H1 (cell line): ENCODE measurements at regions not wholly inside any gene's neighbourhood (a gene's known extent, or its start where the extent isn't known, plus 50 kb on each side); places are given as distances from the start of the nearest gene placed in this dataset.

Experiments
- CTCF ChIA-PET: fragments of 300-600 bp; sonication (Branson Sonifier 250); formaldehyde crosslinking; loops from one replicate; lab custom pipeline; 2021; ENCODE audit not compliant: partially characterized antibody; lab: Charles Lee
- POLR2A ChIA-PET: fragments of 300-600 bp; sonication (Branson Sonifier 250); formaldehyde crosslinking; loops from one replicate; lab custom pipeline; 2021; ENCODE audit warnings: inconsistent platforms; ENCODE audit not compliant: partially characterized antibody; lab: Charles Lee
- DNase-seq, 2 experiments: peaks; one replicate each; pipeline versions ENCODE4 v3.0.0 to v3.0.0-alpha.2; 2010 to 2022; ENCODE audit warnings: low spot score in 2 of 2, low read depth in 1 of 2, mixed read lengths in 1 of 2
- FAIRE-seq: peaks from 2 replicates; lab custom pipeline; 2011; peaks lifted over from hg19 to GRCh38; lab: Jason Lieb, UNC
- H2AFZ ChIP-seq: 2 replicates; pipeline ENCODE4 v1.8.1; 2012; ENCODE audit warnings: low read length, inconsistent platforms
- H2AK5ac ChIP-seq: 2 replicates; pipeline ENCODE4 v1.6.1; 2013; ENCODE audit warnings: low read depth, low read length
- H2BK120ac ChIP-seq: replicated peaks from 2 replicates; pipeline ENCODE3; 2013; ENCODE audit warnings: low read depth, low read length, inconsistent platforms
- H2BK12ac ChIP-seq: 2 replicates; pipeline ENCODE4 v1.6.1; 2013; ENCODE audit warnings: low read depth, low read length
- H2BK15ac ChIP-seq: 2 replicates; pipeline ENCODE4 v1.6.1; 2013; ENCODE audit warnings: low read length
- H2BK20ac ChIP-seq: 2 replicates; pipeline ENCODE4 v1.6.1; 2013; ENCODE audit warnings: low read length
- H2BK5ac ChIP-seq: 2 replicates; pipeline ENCODE4 v1.6.1; 2013; ENCODE audit warnings: low read depth, low read length
- H3K14ac ChIP-seq: 2 replicates; pipeline ENCODE4 v1.6.1; 2013; ENCODE audit warnings: inconsistent platforms; ENCODE audit not compliant: insufficient read length
- H3K18ac ChIP-seq: 2 replicates; pipeline ENCODE4 v1.6.1; 2013; ENCODE audit warnings: low read length; ENCODE audit errors: extremely low read depth
- H3K23ac ChIP-seq: 2 replicates; pipeline ENCODE4 v1.6.1; 2013; ENCODE audit warnings: inconsistent platforms; ENCODE audit not compliant: insufficient read length
- H3K23me2 ChIP-seq: 2 replicates; pipeline ENCODE4 v1.6.1; 2013; ENCODE audit warnings: low read depth, low read length
- H3K27ac ChIP-seq: 2 replicates; pipeline ENCODE4 v1.6.1; 2011; ENCODE audit warnings: low read depth, low read length, inconsistent platforms
- H3K27me3 ChIP-seq, 4 experiments: replicated peaks in 1 of 4; 1 replicate in 1 of 4; 2 replicates in 3 of 4; pipeline versions ENCODE4 v1.6.1 to v1.8.1; 2011 to 2013; ENCODE audit warnings: low read length in 3 of 4, mild to moderate bottlenecking in 3 of 4, inconsistent platforms in 2 of 4, mixed read lengths in 2 of 4, moderate library complexity in 1 of 4; ENCODE audit not compliant: control insufficient read depth in 3 of 4, insufficient read depth in 3 of 4; ENCODE audit errors: extremely low read depth in 1 of 4
- H3K36me3 ChIP-seq, 4 experiments: 2 replicates each; pipeline versions ENCODE4 v1.6.1 to v1.8.1; 2011 to 2013; ENCODE audit warnings: mild to moderate bottlenecking in 4 of 4, low read length in 3 of 4, moderate library complexity in 2 of 4, control low read depth in 1 of 4, inconsistent platforms in 1 of 4; ENCODE audit not compliant: insufficient read depth in 4 of 4, control insufficient read depth in 2 of 4
- H3K4ac ChIP-seq: replicated peaks from 2 replicates; pipeline ENCODE3; 2013; ENCODE audit warnings: low read length, low read depth, mixed read lengths, inconsistent platforms; ENCODE audit not compliant: insufficient read length
- H3K4me1 ChIP-seq, 4 experiments: replicated peaks in 1 of 4; 1 replicate in 1 of 4; 2 replicates in 3 of 4; pipeline versions ENCODE4 v1.6.1 to v1.8.1; 2011 to 2013; ENCODE audit warnings: low read length in 3 of 4, inconsistent platforms in 2 of 4, mixed read lengths in 1 of 4; ENCODE audit not compliant: insufficient read depth in 4 of 4, control insufficient read depth in 3 of 4
- H3K4me2 ChIP-seq, 2 experiments: 2 replicates each; pipeline versions ENCODE4 v1.6.1 to v1.8.1; 2011 to 2013; ENCODE audit warnings: low read depth in 2 of 2, low read length in 2 of 2, control low read depth in 1 of 2, inconsistent platforms in 1 of 2, mild to moderate bottlenecking in 1 of 2; ENCODE audit not compliant: insufficient read depth in 1 of 2
- H3K4me3 ChIP-seq, 4 experiments: fragments of 200-600, 300-600 bp in 1 of 4; sonication (generic), shearing (Covaris generic), sonication (Bioruptor Twin) in 1 of 4; 2 replicates each; pipeline versions ENCODE4 v1.5.1 to v1.8.1; 2011 to 2016; ENCODE audit warnings: low read length in 4 of 4, low read depth in 3 of 4, control low read depth in 2 of 4, inconsistent platforms in 2 of 4, mild to moderate bottlenecking in 2 of 4, mixed read lengths in 1 of 4, moderate library complexity in 1 of 4; ENCODE audit not compliant: insufficient read depth in 2 of 4; ENCODE audit errors: extremely low read depth in 1 of 4
- H3K56ac ChIP-seq: replicated peaks from 2 replicates; pipeline ENCODE3; 2013; ENCODE audit warnings: low read depth, mild to moderate bottlenecking, mixed read lengths, low read length, inconsistent platforms; ENCODE audit not compliant: insufficient read length
- H3K79me1 ChIP-seq: 2 replicates; pipeline ENCODE4 v1.6.1; 2013; ENCODE audit warnings: low read depth, low read length, control low read depth
- H3K79me2 ChIP-seq, 2 experiments: 2 replicates each; pipeline versions ENCODE4 v1.6.1 to v1.8.1; 2012 to 2013; ENCODE audit warnings: low read length in 2 of 2, mild to moderate bottlenecking in 2 of 2, inconsistent platforms in 1 of 2; ENCODE audit not compliant: insufficient read depth in 2 of 2, control insufficient read depth in 1 of 2
- H3K9ac ChIP-seq, 4 experiments: replicated peaks in 1 of 4; 1 replicate in 1 of 4; 2 replicates in 3 of 4; pipeline versions ENCODE4 v1.6.1 to v1.8.1; 2011 to 2013; ENCODE audit warnings: low read depth in 3 of 4, low read length in 3 of 4, control low read depth in 2 of 4, mild to moderate bottlenecking in 2 of 4, moderate library complexity in 2 of 4, inconsistent platforms in 1 of 4; ENCODE audit errors: extremely low read depth in 1 of 4
- H3K9me3 ChIP-seq, 2 experiments: 2 replicates each; pipeline versions ENCODE4 v1.6.1 to v1.8.1; 2012 to 2013; ENCODE audit warnings: mild to moderate bottlenecking in 2 of 2, moderate library complexity in 2 of 2, control low read depth in 1 of 2, inconsistent platforms in 1 of 2, low read depth in 1 of 2, low read length in 1 of 2, mixed read lengths in 1 of 2; ENCODE audit not compliant: insufficient read depth in 2 of 2
- H4K20me1 ChIP-seq, 2 experiments: replicated peaks in 1 of 2; 2 replicates each; pipeline versions ENCODE3 to v1.8.1; 2011 to 2013; ENCODE audit warnings: inconsistent platforms in 2 of 2, low read length in 2 of 2, mild to moderate bottlenecking in 1 of 2; ENCODE audit not compliant: insufficient read depth in 2 of 2, control insufficient read depth in 1 of 2
- H4K5ac ChIP-seq: 2 replicates; pipeline ENCODE4 v1.6.1; 2013; ENCODE audit warnings: low read length, low read depth, mixed read lengths, inconsistent platforms; ENCODE audit not compliant: insufficient read length
- H4K8ac ChIP-seq: 2 replicates; pipeline ENCODE4 v1.8.0; 2013; ENCODE audit warnings: mild to moderate bottlenecking, moderate library complexity, low read length, inconsistent platforms; ENCODE audit not compliant: insufficient read depth; ENCODE audit errors: extremely low read depth
- H4K91ac ChIP-seq: replicated peaks from 2 replicates; pipeline ENCODE3; 2013; ENCODE audit warnings: low read length, mixed read lengths, inconsistent platforms; ENCODE audit not compliant: insufficient read length
- RXRA ChIP-seq: IDR thresholded peaks from 2 replicates; pipeline ENCODE4 v1.6.1; 2011; ENCODE audit warnings: low read depth, mild to moderate bottlenecking, low read length, moderate library complexity; ENCODE audit not compliant: insufficient read depth
- SIRT6 ChIP-seq: IDR thresholded peaks from one replicate; pipeline ENCODE4 v1.7.1; 2012; ENCODE audit warnings: low read length, inconsistent platforms
- WGBS, 2 experiments: shearing (Covaris generic) in 1 of 2; methylation state at CpG; one replicate each; pipeline versions ENCODE4 v1.1.6 to v1.1.7; 2013 to 2015; ENCODE audit warnings: low lambda C conversion rate in 2 of 2, mixed read lengths in 2 of 2, inconsistent platforms in 1 of 2, low coverage in 1 of 2, missing lambda C conversion rate in 1 of 2; ENCODE audit not compliant: insufficient replicate concordance in 2 of 2, insufficient coverage in 1 of 2, insufficient read length in 1 of 2; ENCODE audit errors: extremely low coverage in 1 of 2, missing lambda C conversion rate in 1 of 2; 5-methylcytosine and 5-hydroxymethylcytosine counted together

GRCh38 chr2:166593403-166593802 lies 99.4 kb upstream of the SCN7A start:
- Histone ChIP-seq H3K9ac (no peak overlapping the region), H3K4me1 (no peaks in the 10 kb centered on the region), H3K18ac (no peak overlapping the region), H2BK20ac (no peak overlapping the region), H3K4me3 (no peak overlapping the region), H3K23ac (no peak overlapping the region), H3K56ac (no peak overlapping the region), H4K5ac (no peak overlapping the region), H3K4ac (no peak overlapping the region), H2BK15ac (no peak overlapping the region), H3K36me3 (no peaks in the 10 kb centered on the region), H3K27me3 (no peaks in the 10 kb centered on the region), H3K27ac (no peak overlapping the region), H2BK5ac (no peak overlapping the region), H2AK5ac (no peak overlapping the region), H3K9me3 (peaks cover 7 to 11% of the 10 kb centered on the region in 2 experiments), H3K14ac (no peak overlapping the region), H3K79me2 (no peaks in the 10 kb centered on the region), H4K8ac (no peak overlapping the region), H4K20me1 (no peaks in the 10 kb centered on the region), H2AFZ (no peak overlapping the region), H2BK120ac (no peak overlapping the region), H3K4me2 (no peak overlapping the region), H3K79me1 (no peaks in the 10 kb centered on the region), H2BK12ac (no peak overlapping the region), H3K23me2 (no peaks in the 10 kb centered on the region), H4K91ac (no peak overlapping the region)
- DNase-seq (no peak), FAIRE-seq (no peak)
- 100% methylated on average over 1 of the region's 1 CpG; no CpG with 5 or more reads in 1 of the 2 experiments for WGBS, 2 experiments
- CTCF ChIA-PET: interaction anchor here (1.6 kb wide), 1 partner anchor 16 kb away, joined by 5 read pairs; no protein-coding TSS in a partner anchor
- POLR2A ChIA-PET: no interaction called here
- TF ChIP-seq SIRT6 (no peak), RXRA (no peak)
